ENCODE measurements at regions not wholly inside any gene's neighbourhood (a gene's known extent, or its start where the extent isn't known, plus 50 kb on each side); places are given as distances from the start of the nearest gene placed in this dataset.

GRCh38 chr18:23355206-23355605, 97.9 kb upstream of the RIOK3 start:
- Mint-ChIP-seq H3K4me3 (no peak overlapping the region), H3K27ac (peak overlapping the region; percentile 26), H3K4me1 (peaks cover 24% of the 10 kb centered on the region), H3K27me3 (no peaks in the 10 kb centered on the region), H3K9me3 (peaks cover 8% of the 10 kb centered on the region), H3K36me3 (peaks cover 35% of the 10 kb centered on the region)
- POLR2A ChIA-PET: no interaction called here
- no peak for ATAC-seq (ENCODE audit: low read depth)
- DNase-seq: no peak

GRCh38 chr18:23356424-23356823, 96.7 kb upstream of the RIOK3 start:
- Mint-ChIP-seq H3K27me3 (no peaks in the 10 kb centered on the region), H3K36me3 (peaks cover 31% of the 10 kb centered on the region), H3K27ac (no peak overlapping the region), H3K4me3 (no peak overlapping the region), H3K9me3 (peaks cover 3% of the 10 kb centered on the region), H3K4me1 (peaks cover 26% of the 10 kb centered on the region)
- DNase-seq (no peak), ATAC-seq (ENCODE audit: low read depth) (no peak)
- POLR2A ChIA-PET: no interaction called here

GRCh38 chr18:23356915-23357601, 96.0 kb upstream of the RIOK3 start:
- Mint-ChIP-seq H3K27me3 (no peaks in the 10 kb centered on the region), H3K4me1 (peaks cover 22% of the 10 kb centered on the region), H3K36me3 (peaks cover 25% of the 10 kb centered on the region), H3K4me3 (no peak overlapping the region), H3K9me3 (no peaks in the 10 kb centered on the region), H3K27ac (no peak overlapping the region)
- DNase-seq (no peak), ATAC-seq (ENCODE audit: low read depth) (no peak)
- POLR2A ChIA-PET: no interaction called here

DNA sequence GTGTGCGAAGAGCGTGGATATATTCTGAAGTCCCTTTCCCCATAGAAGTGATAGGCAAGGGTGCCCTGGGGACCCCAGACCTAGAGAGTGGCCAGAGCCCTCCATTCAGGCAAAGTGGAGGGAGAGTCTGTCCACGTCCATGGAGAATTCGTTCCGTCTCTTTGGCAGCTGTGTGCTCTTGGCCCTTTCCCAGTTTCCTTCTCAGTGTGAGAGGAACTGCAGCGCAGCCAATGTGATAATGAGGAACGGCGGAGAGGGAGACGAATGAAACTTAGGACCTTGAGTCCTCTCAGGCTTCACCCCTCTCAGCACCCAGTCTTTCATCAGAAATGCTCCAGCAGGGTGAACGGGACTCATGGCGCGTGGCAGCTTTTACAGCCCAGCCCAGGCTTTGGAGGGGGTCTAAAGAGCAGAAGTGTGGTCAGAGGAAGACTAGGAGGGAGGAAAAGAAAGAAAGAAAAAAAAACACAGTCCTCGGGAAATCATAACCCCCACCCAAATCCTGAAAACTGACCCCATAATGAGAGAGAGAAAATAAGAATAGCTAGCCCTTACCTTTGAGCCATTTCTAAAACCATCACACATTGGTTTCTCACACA, 95.0 kb upstream of the RIOK3 start:
- Mint-ChIP-seq H3K27me3 (no peaks in the 10 kb centered on the region), H3K9me3 (no peaks in the 10 kb centered on the region), H3K4me3 (peak overlapping the region; percentile 72), H3K36me3 (peaks cover 16% of the 10 kb centered on the region), H3K4me1 (peaks cover 22% of the 10 kb centered on the region), H3K27ac (peak overlapping the region; percentile 91)
- no peak for ATAC-seq (ENCODE audit: low read depth)
- DNase-seq: no peak
- POLR2A ChIA-PET: interaction anchor here (0.5 to 1.3 kb wide), 7 partner anchors 21 to 291 kb away, joined by 3 to 4 read pairs (median 3); no protein-coding TSS in a partner anchor

DNA sequence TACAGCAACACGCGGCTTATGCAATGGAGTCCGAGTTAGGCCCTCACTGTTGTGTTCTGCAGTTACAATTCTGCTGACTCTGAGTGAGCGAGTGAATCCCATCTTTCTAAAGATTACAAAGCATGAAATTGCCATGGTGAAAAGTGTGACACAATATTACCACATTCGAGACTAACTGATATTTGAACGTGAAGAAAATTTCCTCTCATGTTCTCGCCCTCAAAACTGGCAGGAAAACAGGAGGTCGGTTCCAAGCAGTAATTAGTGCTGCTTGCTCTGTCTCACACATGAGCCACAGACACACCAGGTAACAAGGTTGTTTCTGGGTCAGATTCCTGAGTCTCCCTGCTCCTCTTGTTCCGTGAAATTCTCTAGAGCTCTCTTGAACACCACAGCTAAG, 93.7 kb upstream of the RIOK3 start:
- Mint-ChIP-seq H3K4me1 (peaks cover 19% of the 10 kb centered on the region), H3K4me3 (no peak overlapping the region), H3K36me3 (peaks cover 12% of the 10 kb centered on the region), H3K27ac (no peak overlapping the region), H3K9me3 (no peaks in the 10 kb centered on the region), H3K27me3 (no peaks in the 10 kb centered on the region)
- no peak for DNase-seq
- no peak for ATAC-seq (ENCODE audit: low read depth)
- POLR2A ChIA-PET: interaction anchor here (0.7 kb wide), 1 partner anchor 290 kb away, joined by 3 read pairs; no protein-coding TSS in a partner anchor

- Mint-ChIP-seq H3K4me1 (peaks cover 3% of the 10 kb centered on the region), H3K27me3 (no peaks in the 10 kb centered on the region), H3K27ac (no peak overlapping the region), H3K4me3 (no peak overlapping the region), H3K36me3 (peaks cover 5% of the 10 kb centered on the region), H3K9me3 (no peaks in the 10 kb centered on the region)
- ATAC-seq (ENCODE audit: low read depth): no peak
- POLR2A ChIA-PET: no interaction called here
- no peak for DNase-seq
Measured at GRCh38 chr18:23363865-23364570, 89.1 kb upstream of the RIOK3 start.

- POLR2A ChIA-PET: no interaction called here
- Mint-ChIP-seq H3K27ac (no peak overlapping the region), H3K27me3 (no peaks in the 10 kb centered on the region), H3K36me3 (peaks cover 2% of the 10 kb centered on the region), H3K4me3 (no peak overlapping the region), H3K9me3 (no peaks in the 10 kb centered on the region), H3K4me1 (peaks cover 2% of the 10 kb centered on the region)
- DNase-seq: no peak
- no peak for ATAC-seq (ENCODE audit: low read depth)
Measured at GRCh38 chr18:23365602-23366001, 87.5 kb upstream of the RIOK3 start.

DNA sequence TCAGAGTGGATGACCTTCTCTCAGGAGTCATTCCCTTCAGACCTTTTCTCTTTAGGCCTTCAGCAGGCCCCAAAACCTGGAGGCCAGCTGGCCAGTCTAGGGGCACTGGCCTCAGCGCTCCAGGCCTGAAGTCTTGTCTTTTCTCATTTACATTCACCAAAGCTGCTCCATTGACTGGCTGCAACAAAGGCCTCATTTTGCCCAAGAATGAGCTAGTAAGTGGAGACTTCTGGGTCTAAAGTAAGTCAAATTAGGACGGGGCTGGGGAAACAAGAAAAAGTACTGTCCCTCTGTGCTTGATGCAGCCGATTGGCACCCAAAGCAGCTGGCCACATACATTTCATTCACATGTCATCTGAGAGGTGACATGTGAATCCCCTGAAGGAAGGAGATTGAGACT, 83.8 kb upstream of the RIOK3 start:
- POLR2A ChIA-PET: no interaction called here

GRCh38 chr18:23373570-23373969, 79.5 kb upstream of the RIOK3 start:
- H3K27ac Mint-ChIP-seq: no peak overlapping the region
- no peak overlapping the region for H3K4me3 Mint-ChIP-seq
- POLR2A ChIA-PET: no interaction called here
- no peaks in the 10 kb centered on the region for H3K27me3 Mint-ChIP-seq
- H3K36me3 Mint-ChIP-seq: no peaks in the 10 kb centered on the region
- peaks cover 3% of the 10 kb centered on the region for H3K4me1 Mint-ChIP-seq
- no peak for ATAC-seq (ENCODE audit: low read depth)
- DNase-seq: no peak
- no peaks in the 10 kb centered on the region for H3K9me3 Mint-ChIP-seq

More for the DNA sequence above, 83.8 kb upstream of the RIOK3 start:
- no peaks in the 10 kb centered on the region for H3K36me3 Mint-ChIP-seq
- H3K4me3 Mint-ChIP-seq: no peak overlapping the region
- no peaks in the 10 kb centered on the region for H3K27me3 Mint-ChIP-seq
- no peaks in the 10 kb centered on the region for H3K4me1 Mint-ChIP-seq
- ATAC-seq (ENCODE audit: low read depth) (no peak), DNase-seq (no peak)
- H3K27ac Mint-ChIP-seq: no peak overlapping the region
- no peaks in the 10 kb centered on the region for H3K9me3 Mint-ChIP-seq

- H3K27ac Mint-ChIP-seq: no peak overlapping the region
- no peak for ATAC-seq (ENCODE audit: low read depth)
Measured at GRCh38 chr18:23377669-23378301, 75.3 kb upstream of the RIOK3 start.

GRCh38 chr18:23378302-23378686, 74.8 kb upstream of the RIOK3 start:
- Mint-ChIP-seq H3K9me3 (no peaks in the 10 kb centered on the region), H3K27ac (no peak overlapping the region), H3K4me3 (no peak overlapping the region), H3K36me3 (peaks cover 1% of the 10 kb centered on the region), H3K27me3 (no peaks in the 10 kb centered on the region), H3K4me1 (peaks cover 3% of the 10 kb centered on the region)
- ATAC-seq (ENCODE audit: low read depth) (no peak), DNase-seq (no peak)
- POLR2A ChIA-PET: interaction anchor here (0.7 kb wide), 3 partner anchors 20 to 445 kb away, joined by 3 to 6 read pairs (median 4); partner anchors contain the start of gene RBBP8

More at GRCh38 chr18:23377669-23378301, 75.3 kb upstream of the RIOK3 start:
- H3K9me3 Mint-ChIP-seq: no peaks in the 10 kb centered on the region
- peaks cover 1% of the 10 kb centered on the region for H3K36me3 Mint-ChIP-seq
- POLR2A ChIA-PET: no interaction called here
- DNase-seq: no peak
- H3K4me1 Mint-ChIP-seq: peaks cover 3% of the 10 kb centered on the region
- H3K4me3 Mint-ChIP-seq: no peak overlapping the region
- H3K27me3 Mint-ChIP-seq: no peaks in the 10 kb centered on the region

DNA sequence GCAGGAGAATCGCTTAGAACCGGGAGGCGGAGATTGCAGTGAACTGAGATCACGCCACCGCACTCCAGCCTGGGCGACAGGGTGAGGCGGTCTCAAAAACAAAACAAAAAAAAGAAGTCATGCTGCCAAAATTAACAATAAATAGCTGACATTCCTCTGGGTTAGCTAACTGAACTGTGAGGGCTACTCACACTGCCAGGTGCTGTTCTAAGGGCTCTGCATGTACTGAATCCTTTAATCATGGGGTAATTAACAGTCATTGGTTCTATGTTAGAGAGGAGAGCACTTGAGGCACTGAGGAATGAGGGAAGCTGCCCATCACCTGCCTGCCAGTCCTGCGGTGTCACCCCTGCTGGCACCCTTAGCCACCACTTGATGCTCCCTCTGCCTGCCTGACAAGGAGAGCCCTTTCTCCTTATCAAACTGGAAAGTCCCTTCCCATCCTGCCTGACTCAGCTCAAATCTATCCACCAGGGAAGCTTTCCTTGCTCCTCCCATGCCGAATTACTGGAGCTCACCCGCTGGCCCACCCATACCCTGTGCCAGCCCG, 73.0 kb upstream of the RIOK3 start:
- H3K4me1 Mint-ChIP-seq: peaks cover 13% of the 10 kb centered on the region
- H3K36me3 Mint-ChIP-seq: peaks cover 3% of the 10 kb centered on the region
- H3K27me3 Mint-ChIP-seq: no peaks in the 10 kb centered on the region
- no peak overlapping the region for H3K27ac Mint-ChIP-seq
- POLR2A ChIA-PET: no interaction called here
- DNase-seq (no peak), ATAC-seq (ENCODE audit: low read depth) (no peak)
- H3K9me3 Mint-ChIP-seq: no peaks in the 10 kb centered on the region
- H3K4me3 Mint-ChIP-seq: no peak overlapping the region

GRCh38 chr18:23380817-23381216, 72.3 kb upstream of the RIOK3 start:
- DNase-seq: no peak
- no peaks in the 10 kb centered on the region for H3K9me3 Mint-ChIP-seq
- H3K27ac Mint-ChIP-seq: no peak overlapping the region
- peaks cover 3% of the 10 kb centered on the region for H3K36me3 Mint-ChIP-seq
- no peak overlapping the region for H3K4me3 Mint-ChIP-seq
- ATAC-seq (ENCODE audit: low read depth): no peak
- POLR2A ChIA-PET: no interaction called here
- peaks cover 18% of the 10 kb centered on the region for H3K4me1 Mint-ChIP-seq
- H3K27me3 Mint-ChIP-seq: no peaks in the 10 kb centered on the region

All from activated naive CD8-positive, alpha-beta T cell treated with anti-CD3 and anti-CD28 coated beads, Interleukin-2, amount 10 ng/mL, durations not matched to agents 7 days and 5 days (primary cell).